Caki2 (cell line): ENCODE measurements at regions not wholly inside any gene's neighbourhood (a gene's known extent, or its start where the extent isn't known, plus 50 kb on each side); places are given as distances from the start of the nearest gene placed in this dataset.

ENCODE experiments used
- DNase-seq: peaks from one replicate; pipeline ENCODE4 v3.0.0-alpha.2; 2015; ENCODE audit warnings: low read depth
- in situ Hi-C: cut with HindIII; loops from 2 replicates; pipeline ENCODE4 v1.10.0; 2016; ENCODE audit warnings: low sequenced_read_pairs, low pct_unique_long_range_greater_than_20kb, mixed read lengths

- in situ Hi-C loops: no loop called here
- peak; percentile 84 for DNase-seq
These were observed 175.1 kb upstream of the JAG1 start for GRCh38 chr20:10848810-10849370.

DNA sequence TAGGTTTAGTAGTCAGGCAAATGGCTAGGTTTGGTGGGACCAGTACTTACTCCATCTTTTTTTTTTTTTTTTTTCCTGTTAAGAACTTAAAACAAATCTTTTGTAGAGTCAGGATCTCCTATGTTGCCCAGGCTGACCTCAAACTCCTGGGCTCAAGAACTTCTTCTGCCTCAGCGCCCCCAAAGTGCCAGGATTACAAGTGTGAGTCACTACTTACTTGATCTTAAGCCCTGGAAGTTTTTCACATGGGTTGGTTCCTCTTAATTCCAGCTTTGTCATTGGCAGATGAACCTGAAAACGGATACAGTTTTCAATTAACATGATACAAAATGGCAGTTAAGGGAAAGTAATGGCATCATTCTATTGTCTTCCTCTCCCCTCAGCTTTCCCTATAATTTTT, 179.4 kb upstream of the JAG1 start:
- in situ Hi-C loops: no loop called here
- DNase-seq: peak; percentile 25

GRCh38 chr20:10853731-10854130, 179.9 kb upstream of the JAG1 start:
- no peak for DNase-seq
- in situ Hi-C loops: no loop called here

DNA sequence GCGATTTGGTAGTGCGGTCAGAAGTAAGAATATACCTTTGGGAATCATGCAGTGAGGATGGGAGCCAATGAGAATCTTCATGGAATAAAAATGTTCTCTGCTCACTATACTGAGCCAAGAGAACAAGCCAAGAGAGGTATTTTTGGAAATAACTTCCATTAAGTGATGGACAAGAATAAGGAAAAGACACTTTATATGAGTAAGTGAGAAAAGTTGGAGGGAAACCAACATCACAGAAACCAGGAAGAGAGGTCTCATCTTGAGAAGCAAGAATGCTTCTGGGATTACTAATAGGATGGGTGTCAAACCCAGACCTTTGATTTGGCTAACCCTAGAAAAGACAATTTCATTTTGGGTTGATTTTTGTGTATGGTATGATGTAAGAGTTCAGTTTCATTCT, 181.2 kb upstream of the JAG1 start:
- in situ Hi-C loops: no loop called here
- no peak for DNase-seq

- in situ Hi-C loops: no loop called here
- no peak for DNase-seq
These were observed 182.0 kb upstream of the JAG1 start for GRCh38 chr20:10855778-10856177.

DNA sequence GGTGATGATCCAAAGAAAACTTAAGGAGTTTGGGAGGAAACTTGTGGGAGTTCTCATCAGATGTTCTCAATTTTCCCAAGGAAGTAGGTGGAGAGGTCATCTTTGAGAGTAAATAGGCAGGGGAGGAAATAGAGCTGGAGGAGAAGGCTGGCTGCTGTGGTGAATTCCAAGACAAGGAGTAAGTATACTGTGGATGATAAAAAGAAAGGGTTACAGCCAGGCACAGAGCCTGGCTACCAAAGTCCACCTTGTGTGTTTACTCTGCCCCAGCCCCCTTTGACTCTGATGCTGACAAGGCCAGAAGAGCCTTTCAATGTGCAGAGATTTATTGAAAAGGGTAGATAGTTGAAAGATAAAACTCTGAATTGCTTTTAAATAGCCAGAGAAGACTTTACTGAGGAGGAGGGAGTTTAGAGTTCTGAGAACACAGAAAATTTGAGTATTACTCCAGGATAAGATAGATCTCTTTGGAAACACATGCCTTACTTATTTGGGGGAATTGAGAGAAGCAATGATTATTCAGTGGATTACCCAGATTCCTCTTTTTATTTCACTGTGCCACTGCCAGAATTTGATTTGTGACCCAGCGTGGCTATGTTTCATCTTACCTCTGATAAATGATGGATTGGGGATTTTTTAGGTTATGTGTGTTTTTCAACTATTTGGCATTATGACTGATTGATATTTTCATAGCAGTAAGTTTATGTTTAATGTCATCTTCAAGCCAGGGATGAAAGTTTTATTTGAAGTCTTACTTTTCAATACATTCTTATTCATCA, 182.6 kb upstream of the JAG1 start:
- in situ Hi-C loops: no loop called here

DNA sequence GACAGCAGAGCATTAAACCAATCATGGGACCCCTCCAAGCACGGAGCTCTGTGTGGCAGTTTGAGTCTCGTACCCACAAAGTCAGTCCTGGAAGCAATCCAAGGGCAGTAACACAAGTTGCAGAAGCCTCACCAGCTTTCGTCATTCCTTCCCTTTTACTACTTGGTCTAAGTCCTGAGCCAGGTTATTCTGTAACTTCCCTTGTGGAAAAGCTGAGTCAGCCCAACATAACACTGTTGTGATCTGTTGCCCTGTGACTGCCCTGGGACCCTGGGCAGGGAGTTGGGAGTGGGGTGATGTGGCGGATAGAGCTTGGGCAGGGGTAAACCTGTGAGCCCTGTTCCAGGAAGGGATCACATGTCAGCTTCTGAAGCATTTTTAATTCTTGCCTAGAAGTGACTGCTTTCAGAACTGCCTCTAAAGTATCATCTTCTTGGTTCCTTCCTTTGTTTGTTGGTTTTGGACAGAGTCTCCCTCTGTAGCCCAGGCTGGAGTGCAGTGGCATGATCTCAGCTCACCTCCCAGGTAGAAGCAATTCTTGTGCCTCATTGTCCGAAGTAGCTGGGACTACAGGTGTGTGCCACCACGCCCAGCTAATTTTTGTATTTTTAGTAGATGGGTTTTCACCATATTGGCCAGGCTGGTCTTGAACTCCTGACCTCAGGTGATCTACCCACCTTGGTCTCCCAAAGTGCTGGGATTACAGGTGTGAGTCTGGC, 183.7 kb upstream of the JAG1 start:
- in situ Hi-C loops: no loop called here
- DNase-seq: peak; percentile 96

More for the DNA sequence above, 182.6 kb upstream of the JAG1 start:
- DNase-seq: peak; percentile 8

DNA sequence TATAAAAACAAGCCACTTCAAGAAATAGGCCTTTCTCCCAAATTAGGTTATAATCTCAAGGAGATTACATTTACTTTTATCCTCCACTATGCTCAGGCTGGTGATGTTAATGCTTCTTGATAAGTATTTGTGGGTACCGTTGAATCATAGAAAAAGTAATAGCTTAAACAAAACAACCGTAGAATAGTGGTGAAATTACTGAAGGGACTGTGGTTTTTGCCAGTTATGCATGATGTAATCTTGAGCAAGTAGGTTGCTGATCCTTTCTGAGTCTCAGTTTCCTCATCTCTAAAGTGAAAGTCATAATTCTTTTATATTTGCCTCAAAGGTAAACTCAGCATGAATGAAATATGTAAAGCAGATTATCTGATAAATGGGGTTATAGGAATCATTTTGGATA, 187.3 kb upstream of the JAG1 start:
- in situ Hi-C loops: no loop called here
- peak; percentile 69 for DNase-seq

DNA sequence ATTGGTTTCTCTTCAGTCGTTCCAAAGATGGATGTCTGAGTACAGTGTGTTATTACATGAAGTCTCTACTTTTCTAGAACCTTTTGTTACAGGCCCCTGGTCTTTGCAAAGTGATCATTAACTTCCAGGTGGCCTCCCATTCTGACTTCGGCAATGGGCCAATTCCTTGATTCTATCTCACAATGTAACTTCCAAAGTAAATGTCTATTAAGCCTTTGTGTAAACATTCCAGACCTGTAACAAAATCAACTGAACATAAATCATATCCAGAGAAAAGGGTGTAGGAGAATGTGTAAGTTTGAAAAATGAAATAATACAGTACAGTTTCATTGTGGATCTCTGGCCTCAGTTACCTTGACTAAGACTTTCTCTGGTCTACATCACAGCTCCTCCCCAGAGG, 187.8 kb upstream of the JAG1 start:
- DNase-seq: peak; percentile 91
- in situ Hi-C loops: no loop called here

DNA sequence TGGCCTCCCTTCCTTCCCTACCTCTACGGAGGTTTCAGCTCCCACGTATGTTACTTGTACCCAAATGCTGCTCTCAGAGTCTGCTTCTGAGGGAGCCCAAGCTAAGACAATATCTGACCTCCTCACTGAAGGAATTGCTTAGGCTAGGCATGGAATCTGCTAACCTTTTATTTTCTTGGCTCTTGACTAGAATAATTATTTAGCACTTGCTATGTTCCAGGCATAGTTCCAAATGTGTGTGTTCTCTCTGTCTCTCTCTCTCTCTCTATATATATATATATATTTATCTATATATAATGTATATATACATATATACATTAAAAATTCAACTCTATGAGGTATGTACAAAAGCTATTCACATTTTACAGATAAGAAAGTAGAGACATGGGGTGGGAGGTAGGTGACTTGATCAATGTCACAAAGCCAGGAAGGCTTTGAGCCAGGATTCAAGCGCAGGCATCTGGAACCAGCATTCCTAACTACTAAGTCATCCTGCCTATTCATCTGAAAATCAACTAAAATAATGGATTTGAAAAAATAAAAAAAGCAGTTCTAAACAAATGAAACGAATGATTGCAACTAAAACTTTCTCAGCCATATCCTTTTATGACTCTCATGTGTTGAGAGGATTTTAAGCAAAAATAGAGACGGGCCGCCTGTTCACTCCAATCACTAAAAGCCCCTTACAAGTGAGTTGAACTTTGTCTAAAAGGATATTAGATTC, 189.7 kb upstream of the JAG1 start:
- peak; percentile 95 for DNase-seq
- in situ Hi-C loops: no loop called here

DNA sequence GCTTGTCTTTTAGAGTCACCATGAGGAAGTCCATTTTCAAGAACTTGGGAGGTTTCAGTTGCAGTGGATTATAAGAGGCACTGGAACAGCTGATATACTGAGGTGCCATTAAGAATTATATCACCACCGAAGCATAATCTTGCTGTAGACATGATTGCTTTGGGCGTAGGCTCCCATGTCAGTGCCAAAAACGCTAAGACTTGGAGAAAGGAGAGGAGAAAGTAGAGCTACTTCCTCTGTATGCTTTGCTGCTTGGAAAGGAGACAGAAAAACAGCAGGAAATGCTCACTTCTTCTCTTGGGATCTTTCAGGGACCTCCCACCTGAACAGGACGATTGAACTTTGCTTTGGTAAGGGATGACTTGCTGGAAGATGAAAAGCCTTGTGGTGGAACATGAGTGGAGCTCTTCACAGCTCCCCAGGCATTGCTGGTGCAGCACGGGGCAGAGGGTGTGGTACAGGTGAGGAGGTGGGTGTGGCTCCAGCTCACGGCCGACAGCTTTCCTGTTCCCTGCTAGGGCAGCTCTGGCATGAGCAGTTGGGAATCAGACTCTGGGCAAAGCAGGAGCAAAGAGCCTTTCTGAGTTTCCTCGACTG, 190.4 kb upstream of the JAG1 start:
- peak; percentile 87 for DNase-seq
- in situ Hi-C loops: no loop called here

- DNase-seq: no peak
- in situ Hi-C loops: no loop called here
These were observed 194.5 kb upstream of the JAG1 start for GRCh38 chr20:10868299-10868698.

- in situ Hi-C loops: no loop called here
- no peak for DNase-seq
These were observed 199.2 kb upstream of the JAG1 start for GRCh38 chr20:10873026-10873425.

DNA sequence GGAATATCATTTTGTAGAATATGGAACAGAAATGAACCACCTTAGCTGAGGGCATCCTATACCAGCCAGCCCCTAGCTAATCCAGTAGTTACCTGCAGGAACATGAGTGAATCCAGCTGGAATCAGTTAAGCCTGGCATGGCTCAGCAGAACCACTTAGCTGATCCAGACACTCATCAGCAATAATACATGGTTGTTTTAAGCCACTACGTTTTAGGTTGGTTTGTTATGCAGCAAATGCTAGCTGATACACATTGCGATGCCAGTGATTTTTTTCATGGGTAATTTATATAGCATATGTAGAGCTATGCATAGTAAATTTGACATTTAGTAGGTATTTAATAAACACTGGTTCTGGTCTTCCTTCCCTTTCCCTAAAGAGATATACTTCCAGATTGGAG, 201.9 kb upstream of the JAG1 start:
- in situ Hi-C loops: no loop called here
- DNase-seq: no peak

DNA sequence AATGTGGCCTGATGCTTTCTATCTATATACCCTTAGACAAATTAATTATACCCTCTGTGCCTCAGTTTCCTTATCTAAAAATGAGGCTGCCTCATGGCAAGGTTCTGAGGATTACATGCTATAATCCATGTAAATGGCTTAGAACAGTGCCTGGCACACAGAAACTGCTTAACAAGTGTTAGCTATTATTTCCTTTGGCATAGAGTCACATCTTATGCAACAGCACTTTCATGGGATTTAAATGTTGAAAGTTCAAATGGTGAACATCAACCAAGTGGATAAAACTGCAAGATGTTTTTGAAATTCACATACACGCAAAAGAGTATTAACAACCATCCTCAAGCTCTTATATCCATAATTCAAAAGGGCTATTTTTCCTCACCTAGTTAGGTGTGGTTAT, 202.8 kb upstream of the JAG1 start:
- in situ Hi-C loops: no loop called here
- no peak for DNase-seq

DNA sequence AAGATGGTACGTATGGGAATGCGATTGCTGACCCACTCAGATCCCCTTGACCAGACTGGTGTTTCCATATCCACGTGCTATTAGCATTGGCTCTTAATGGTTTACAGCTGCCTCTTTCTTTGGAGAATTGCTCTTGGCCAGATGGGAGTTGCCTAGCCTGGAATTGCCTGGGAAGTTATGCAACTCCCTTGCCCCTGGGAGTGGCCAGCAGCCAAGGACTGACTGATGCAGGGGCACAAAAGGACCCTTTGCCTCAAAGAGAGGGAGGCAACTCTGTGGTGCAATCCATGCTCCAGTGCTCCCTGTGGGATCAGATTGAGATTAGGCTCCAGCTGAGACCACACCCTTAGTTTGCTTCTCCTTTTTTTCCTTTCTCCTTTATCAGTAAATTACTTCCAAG, 203.5 kb upstream of the JAG1 start:
- DNase-seq: no peak
- in situ Hi-C loops: no loop called here

DNA sequence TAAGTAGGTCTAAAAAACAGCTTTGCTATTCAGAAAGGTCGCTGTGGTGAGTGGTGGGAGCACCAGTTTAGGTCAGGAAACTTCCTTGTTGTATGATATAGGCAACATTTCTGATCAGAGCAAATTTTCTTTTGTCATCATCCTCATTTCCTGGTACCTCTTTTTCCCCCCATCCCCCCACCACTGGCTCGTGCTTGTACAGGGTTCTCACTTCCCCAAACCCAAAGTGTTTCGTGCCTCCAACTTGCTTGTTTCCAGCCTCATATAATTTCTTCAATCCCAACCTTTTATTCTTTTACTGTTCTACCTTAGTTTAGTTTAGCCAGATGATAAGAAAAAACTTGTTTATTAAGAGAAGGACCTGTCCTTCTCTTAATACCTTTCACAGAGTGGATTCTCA, 209.4 kb upstream of the JAG1 start:
- in situ Hi-C loops: no loop called here
- no peak for DNase-seq

GRCh38 chr20:10893321-10893720, 219.5 kb upstream of the JAG1 start:
- peak; percentile 34 for DNase-seq
- in situ Hi-C loops: no loop called here

- DNase-seq: no peak
- in situ Hi-C loops: no loop called here
These were observed 223.5 kb upstream of the JAG1 start for GRCh38 chr20:10897336-10897735.
